CD4-positive, alpha-beta T cell treated with Interferon gamma for 1 hour (primary cell): ENCODE measurements at regions not wholly inside any gene's neighbourhood (a gene's known extent, or its start where the extent isn't known, plus 50 kb on each side); places are given as distances from the start of the nearest gene placed in this dataset.

Source experiments
- DNase-seq: peaks from one replicate; pipeline ENCODE4 v3.0.0-alpha.2; 2020

DNA sequence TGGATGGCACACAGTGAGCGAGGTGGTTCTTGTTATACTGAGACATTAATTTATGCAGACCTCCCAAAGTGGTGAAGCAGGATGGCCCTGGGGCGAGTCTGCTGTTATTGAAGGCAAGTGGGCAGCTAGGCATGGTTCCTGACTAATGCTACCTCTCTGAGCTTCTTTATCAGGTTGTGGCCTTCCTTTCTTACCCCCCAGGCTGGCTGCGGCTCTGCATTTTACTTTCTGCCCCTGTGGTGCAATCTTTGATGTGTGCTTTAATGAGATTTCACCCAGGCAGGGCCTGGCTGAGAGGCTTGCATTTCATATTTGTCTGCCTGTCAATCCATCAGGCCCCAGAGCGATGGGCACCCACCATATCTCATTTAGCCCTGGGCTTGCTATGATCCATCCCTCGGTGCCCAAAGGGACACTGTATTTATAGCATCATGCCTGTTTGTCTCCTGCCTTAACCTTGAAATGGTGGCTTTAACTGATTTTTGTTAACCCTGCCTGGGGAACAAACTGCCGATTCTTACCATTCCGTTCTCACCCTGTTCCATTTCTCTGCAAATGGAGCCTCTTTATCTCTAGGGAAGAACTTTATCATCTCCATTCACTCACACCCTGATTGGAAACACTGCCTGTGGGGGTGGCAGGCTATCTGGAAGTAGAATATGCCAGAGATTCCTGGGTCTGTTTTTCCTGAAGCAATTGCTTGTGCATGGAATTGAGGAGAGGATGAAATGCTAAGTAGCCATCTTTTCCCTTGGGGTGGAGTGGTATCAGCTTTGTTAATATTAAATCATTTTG lies 316.2 kb upstream of the THSD7B start:
- DNase-seq = no peak

DNA sequence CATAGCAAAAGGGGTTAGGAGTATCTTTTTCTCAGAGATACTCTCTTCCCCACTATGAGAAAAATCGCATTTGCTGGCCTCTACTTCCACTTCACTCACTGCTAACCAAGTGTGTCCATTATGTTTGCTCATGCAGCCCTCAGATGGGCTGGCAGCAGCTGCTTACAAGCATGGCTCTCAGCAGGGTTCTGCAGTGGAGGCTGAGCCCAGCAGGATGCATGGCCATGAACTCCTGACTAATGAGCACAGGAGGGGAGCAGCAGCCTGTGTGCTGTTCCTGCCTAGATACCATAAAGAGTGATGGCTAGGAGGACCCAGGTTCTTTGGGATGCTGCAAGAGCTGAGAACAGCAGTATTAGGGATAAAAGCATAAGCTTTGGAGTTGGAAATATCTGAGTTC lies 316.9 kb upstream of the THSD7B start:
- no peak for DNase-seq

DNA sequence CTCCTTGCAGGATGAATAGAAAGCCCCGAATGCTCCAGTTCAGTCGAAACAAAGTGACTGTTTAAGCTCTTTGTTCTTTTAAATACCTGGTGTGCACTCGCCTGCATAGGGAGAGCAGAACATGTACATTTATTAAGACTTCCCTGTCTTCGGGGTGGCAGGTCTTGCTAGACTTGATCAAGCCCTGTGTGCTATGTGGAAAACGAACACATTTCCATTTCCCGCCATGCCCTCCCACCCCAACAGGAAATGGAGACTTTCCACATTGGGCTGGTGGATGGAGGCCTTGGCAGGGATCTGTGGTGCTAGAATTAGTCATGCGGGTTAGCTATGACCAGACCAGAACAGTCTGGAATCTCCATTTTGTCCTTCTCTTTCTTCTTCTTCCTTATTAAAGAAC lies 321.0 kb upstream of the THSD7B start:
- DNase-seq = no peak

GRCh38 chr2:136443661-136444060 lies 321.7 kb upstream of the THSD7B start:
- DNase-seq = no peak

GRCh38 chr2:136441979-136442714 lies 323.2 kb upstream of the THSD7B start:
- DNase-seq = no peak

DNA sequence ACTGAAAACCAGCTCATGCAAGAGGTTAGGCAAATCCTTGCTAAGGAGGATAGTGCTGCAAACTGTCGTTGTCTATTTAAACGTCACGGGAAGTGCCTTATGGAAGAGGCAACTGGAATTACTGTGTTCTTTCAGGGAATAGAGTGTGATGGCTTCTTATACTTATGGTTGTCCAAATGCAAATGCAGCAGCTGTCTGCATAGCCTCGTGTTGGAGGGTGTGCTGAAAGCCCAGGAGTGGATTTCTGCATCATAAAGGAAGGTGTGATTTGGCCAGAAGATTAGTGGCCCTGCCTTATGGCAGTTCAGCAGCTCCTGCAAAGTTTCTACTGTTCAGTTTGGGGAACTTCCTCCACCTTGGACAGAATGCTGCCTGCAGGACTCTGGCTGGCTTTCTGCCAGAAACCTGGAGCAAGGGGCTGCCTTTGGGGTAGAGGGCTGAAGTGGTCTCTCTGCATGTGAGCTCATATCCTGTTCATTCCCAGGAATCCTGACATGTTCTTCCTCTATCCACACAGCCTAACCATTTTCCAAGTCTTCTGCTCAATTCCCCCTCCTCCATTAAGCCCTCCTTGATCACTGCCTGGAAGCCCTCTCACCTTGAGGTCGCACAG lies 321.2 kb upstream of the CXCR4 start:
- no peak for DNase-seq

DNA sequence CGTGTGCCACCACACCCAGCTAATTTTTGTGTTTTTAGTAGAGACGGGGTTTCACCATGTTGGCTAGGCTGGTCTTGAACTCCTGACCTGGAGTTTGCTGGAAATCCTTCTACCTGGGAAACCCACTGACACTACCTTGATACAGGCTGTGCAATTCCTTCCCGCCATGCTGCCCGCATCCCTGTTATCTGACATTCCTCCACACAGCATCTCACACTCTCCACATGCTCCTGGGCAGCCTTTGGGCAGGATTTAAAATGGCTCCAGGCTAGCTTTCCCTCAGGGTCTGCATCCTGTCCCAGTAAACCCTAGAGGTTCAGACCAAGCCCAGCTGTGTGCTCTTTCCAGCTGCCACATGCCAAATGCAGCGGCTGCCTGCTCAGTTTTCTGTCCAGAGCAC lies 319.5 kb upstream of the CXCR4 start:
- no peak for DNase-seq

- DNase-seq = no peak
Measured at GRCh38 chr2:136436936-136437335, 319.0 kb upstream of the CXCR4 start.

- DNase-seq = no peak
Measured at GRCh38 chr2:136434251-136434715, 316.3 kb upstream of the CXCR4 start.

DNA sequence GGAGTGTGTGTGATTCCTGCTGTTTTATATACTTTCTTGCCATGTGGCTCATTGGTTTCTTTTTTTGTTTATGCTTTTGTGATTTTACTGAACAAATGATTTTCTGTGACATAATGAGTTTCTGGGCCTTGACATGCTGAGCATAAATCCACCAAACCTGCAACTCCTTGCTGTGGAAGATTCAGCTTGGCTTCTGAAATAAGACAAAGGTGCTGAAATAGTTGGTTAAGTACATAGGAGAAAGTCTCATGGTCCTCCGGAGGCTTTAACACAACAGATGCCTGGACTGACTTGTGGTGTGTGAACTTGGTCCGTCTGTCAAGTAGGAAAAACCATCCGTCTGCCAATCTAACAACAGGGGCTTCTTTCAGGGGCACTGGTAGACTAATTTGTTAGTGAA lies 315.3 kb upstream of the CXCR4 start:
- DNase-seq = no peak

DNA sequence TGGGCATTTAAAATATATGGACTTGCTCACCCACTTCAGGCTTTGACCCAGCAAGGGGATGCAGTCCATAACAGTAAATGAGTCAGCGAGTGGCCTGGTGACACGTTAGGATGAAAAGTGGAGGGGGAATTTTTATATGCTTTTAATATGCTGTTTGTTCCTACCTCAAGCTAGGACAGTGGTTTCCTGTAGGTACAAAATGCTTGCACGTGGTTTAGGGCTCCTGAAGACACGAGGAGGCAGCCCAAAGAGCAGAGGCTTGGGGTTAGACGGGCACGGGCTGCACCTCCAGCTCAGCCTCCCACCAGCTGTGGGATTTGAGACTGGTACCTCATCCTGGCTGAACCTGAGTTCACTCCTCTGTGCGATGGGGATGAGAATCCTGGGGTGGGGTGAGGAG lies 306.2 kb upstream of the CXCR4 start:
- DNase-seq = no peak

- peak; percentile 71 for DNase-seq
Measured at GRCh38 chr2:136423516-136423996, 305.6 kb upstream of the CXCR4 start.

GRCh38 chr2:136422512-136422911 lies 304.6 kb upstream of the CXCR4 start:
- no peak for DNase-seq

DNA sequence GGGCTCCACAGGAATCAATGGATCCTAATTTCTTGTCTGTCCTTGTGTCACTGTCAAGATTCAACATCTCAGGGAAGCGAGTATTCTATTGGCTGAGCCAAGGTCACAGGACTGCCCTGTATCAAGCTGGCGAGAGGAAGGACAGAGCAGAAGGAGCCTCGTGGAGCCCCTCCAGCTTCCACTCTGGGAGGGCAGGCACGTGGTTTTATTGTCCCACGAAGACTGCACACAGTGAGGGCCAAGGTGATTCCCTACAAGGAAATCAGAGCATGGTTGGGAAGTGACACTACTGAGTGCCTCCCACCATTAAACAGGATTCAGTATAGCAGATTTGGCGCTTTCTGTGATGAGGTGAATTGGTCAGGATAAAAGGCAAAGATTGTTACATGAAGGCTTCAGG lies 302.4 kb upstream of the CXCR4 start:
- no peak for DNase-seq

- no peak for DNase-seq
Measured at GRCh38 chr2:136411946-136412345, 294.0 kb upstream of the CXCR4 start.

DNA sequence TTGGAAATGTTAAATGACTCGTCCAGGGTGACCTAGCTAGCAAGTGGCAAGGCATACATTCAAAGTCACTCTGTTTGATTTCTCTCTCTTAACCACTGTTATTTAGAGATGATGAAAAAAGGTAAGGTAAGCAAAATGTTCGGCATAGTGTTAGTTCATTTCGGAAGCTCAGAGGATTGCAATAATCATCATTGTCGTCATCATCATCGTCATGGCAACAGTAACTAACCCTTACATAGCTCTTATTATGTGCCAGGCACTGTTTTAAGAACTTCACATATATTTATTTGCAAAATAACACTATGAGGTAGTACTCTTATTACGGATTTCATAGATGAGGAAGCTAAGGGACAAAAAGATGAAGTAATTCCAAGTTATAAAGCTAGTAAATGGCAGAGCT lies 292.7 kb upstream of the CXCR4 start:
- no peak for DNase-seq

DNA sequence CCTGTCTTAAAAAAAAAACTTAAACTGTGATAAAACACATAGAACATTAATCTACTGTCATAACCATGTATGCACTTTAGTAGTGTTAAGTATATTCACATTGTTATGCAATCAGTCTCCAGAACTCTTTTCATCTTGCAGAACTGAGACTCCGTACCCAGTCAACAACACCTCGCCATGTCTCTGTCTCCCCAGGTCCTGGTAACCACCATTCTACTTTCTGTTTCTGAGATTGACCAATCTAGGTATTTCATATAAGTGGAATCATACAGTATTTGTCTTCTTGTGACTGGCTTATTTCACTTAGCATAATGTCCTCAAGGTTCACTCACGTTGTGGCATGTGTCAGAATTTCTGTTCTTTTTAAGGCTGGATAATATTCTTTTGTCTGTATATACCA lies 290.8 kb upstream of the CXCR4 start:
- DNase-seq = no peak

GRCh38 chr2:136407952-136408318 lies 290.0 kb upstream of the CXCR4 start:
- no peak for DNase-seq

GRCh38 chr2:136407117-136407951 lies 289.4 kb upstream of the CXCR4 start:
- DNase-seq = no peak

- DNase-seq = no peak
Measured at GRCh38 chr2:136404925-136405324, 287.0 kb upstream of the CXCR4 start.

GRCh38 chr2:136404176-136404575 lies 286.2 kb upstream of the CXCR4 start:
- DNase-seq = no peak

DNA sequence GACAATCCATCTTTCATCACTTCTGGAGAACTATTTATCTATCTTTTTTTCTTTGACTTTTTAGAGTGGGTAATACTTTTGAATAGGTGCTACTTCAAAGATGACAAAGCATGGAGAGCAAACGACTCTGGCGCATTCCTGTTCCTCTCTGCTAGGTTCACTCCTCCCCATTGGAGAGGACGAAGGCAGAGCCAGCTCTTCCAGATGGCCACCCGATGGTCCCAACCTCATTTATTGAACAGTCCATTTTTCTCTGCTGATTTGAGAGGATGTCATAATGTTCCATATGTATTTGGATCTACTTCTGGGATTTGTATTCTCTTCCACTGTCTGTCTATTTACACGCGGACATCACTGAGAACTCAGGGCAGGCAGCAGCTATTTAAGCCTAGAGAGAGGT lies 284.3 kb upstream of the CXCR4 start:
- DNase-seq = no peak
